ENCODE measurements at regions not wholly inside any gene's neighbourhood (a gene's known extent, or its start where the extent isn't known, plus 50 kb on each side); places are given as distances from the start of the nearest gene placed in this dataset.

GRCh38 chr4:187183346-187183745 lies 459.7 kb upstream of the FAT1 start:
- Mint-ChIP-seq H3K4me1 (peaks cover 52% of the 10 kb centered on the region), H3K36me3 (no peaks in the 10 kb centered on the region), H3K9me3 (no peaks in the 10 kb centered on the region), H3K27me3 (ENCODE audit: insufficient read depth, low read depth) (peaks cover 3% of the 10 kb centered on the region), H3K27ac (no peak overlapping the region), H3K4me3 (no peak overlapping the region)
- Histone ChIP-seq H3K27ac (peak overlapping the region; percentile 62), H2AFZ (replicated peaks) (no peak overlapping the region), H3F3A (ENCODE audit: low read depth) (peaks cover 37% of the 10 kb centered on the region), H4K20me1 (ENCODE audit: low read depth) (no peaks in the 10 kb centered on the region), H3K4me3 (no peak overlapping the region), H3K9me3 (ENCODE audit: low read depth) (no peaks in the 10 kb centered on the region), H3K36me3 (no peaks in the 10 kb centered on the region), H3K4me1 (peaks cover 63% of the 10 kb centered on the region), H3K27me3 (no peaks in the 10 kb centered on the region), H3K79me2 (ENCODE audit: low read depth) (no peaks in the 10 kb centered on the region), H3K9ac (no peak overlapping the region), H3K4me2 (peak overlapping the region; percentile 68)
- DNase-seq (ENCODE audit: low spot score) = peak; percentile 88
- TF ChIP-seq CTCF (IDR thresholded peaks at IDR 0.05) = no peak

DNA sequence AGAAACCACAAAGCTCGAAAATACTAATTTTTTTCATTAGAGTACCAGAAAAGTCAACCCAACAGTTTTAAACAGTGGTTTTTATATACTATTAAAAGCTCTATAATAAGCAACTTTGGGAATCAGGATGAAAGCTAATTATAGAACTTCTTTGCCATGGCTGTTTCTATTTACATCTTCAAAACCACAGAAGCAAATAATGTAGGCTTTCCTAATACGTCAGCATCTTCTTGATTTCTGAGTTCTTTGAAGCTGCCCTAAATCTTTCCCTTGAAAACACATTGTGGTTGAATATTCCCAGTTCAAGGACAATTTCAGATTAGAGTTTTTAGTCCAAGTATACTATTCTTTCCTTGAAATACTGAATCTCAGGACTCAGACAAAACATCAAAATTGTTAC lies 460.2 kb upstream of the FAT1 start:
- TF ChIP-seq EZH2 (IDR thresholded peaks at IDR 0.05) (no peak), EZH2phosphoT487 (IDR thresholded peaks at IDR 0.05) (no peak), CTCF (IDR thresholded peaks at IDR 0.05) (no peak)
- H3K9me3 Mint-ChIP-seq = no peaks in the 10 kb centered on the region
- H3K4me1 ChIP-seq = peaks cover 63% of the 10 kb centered on the region

DNA sequence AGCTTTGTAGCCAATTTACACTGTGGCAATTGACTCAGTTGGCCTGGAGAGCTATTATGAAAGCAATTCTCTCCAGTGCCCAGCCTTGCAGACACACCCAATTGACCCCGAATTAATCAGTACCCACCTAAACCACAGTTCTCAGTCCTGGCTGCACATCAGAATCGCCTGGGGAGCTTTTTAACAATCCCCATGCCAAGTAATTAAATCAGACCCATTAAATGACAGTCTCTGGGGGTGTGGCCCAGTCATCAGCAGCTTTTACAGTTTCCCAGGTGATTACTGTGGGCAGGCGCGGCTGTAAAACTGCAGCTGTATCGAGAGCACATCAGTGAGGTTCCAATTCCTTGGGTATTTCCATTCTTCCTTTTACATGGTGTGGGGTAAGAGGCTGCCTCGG lies 460.9 kb upstream of the FAT1 start:
- Histone ChIP-seq H3K36me3 (no peaks in the 10 kb centered on the region), H3K4me3 (no peak overlapping the region), H3K4me2 (peak overlapping the region; percentile 68), H2AFZ (replicated peaks) (no peak overlapping the region), H3K27ac (peak overlapping the region; percentile 62), H3K9ac (no peak overlapping the region), H3K4me1 (peaks cover 56% of the 10 kb centered on the region), H3F3A (ENCODE audit: low read depth) (peaks cover 37% of the 10 kb centered on the region), H3K9me3 (ENCODE audit: low read depth) (no peaks in the 10 kb centered on the region), H3K79me2 (ENCODE audit: low read depth) (no peaks in the 10 kb centered on the region), H3K27me3 (no peaks in the 10 kb centered on the region), H4K20me1 (ENCODE audit: low read depth) (no peaks in the 10 kb centered on the region)
- Mint-ChIP-seq H3K27ac (no peak overlapping the region), H3K9me3 (no peaks in the 10 kb centered on the region), H3K4me1 (peaks cover 43% of the 10 kb centered on the region), H3K4me3 (no peak overlapping the region), H3K36me3 (no peaks in the 10 kb centered on the region), H3K27me3 (ENCODE audit: insufficient read depth, low read depth) (peaks cover 3% of the 10 kb centered on the region)
- no peak for TF ChIP-seq CTCF (IDR thresholded peaks at IDR 0.05)
- no peak for TF ChIP-seq EZH2phosphoT487 (IDR thresholded peaks at IDR 0.05)
- no peak for TF ChIP-seq EZH2 (IDR thresholded peaks at IDR 0.05)
- DNase-seq (ENCODE audit: low spot score) = peak; percentile 32

More for the DNA sequence above, 460.2 kb upstream of the FAT1 start:
- no peaks in the 10 kb centered on the region for H4K20me1 ChIP-seq (ENCODE audit: low read depth)
- Mint-ChIP-seq H3K27me3 (ENCODE audit: insufficient read depth, low read depth) (peaks cover 3% of the 10 kb centered on the region), H3K36me3 (no peaks in the 10 kb centered on the region), H3K4me1 (peaks cover 49% of the 10 kb centered on the region), H3K27ac (no peak overlapping the region), H3K4me3 (no peak overlapping the region)
- no peaks in the 10 kb centered on the region for H3K9me3 ChIP-seq (ENCODE audit: low read depth)
- H3K79me2 ChIP-seq (ENCODE audit: low read depth) = no peaks in the 10 kb centered on the region
- H3K36me3 ChIP-seq = no peaks in the 10 kb centered on the region
- H3K4me3 ChIP-seq = no peak overlapping the region
- no peaks in the 10 kb centered on the region for H3K27me3 ChIP-seq
- no peak overlapping the region for H3K9ac ChIP-seq
- DNase-seq (ENCODE audit: low spot score) = no peak
- no peak overlapping the region for H2AFZ ChIP-seq (replicated peaks)
- H3F3A ChIP-seq (ENCODE audit: low read depth) = peaks cover 37% of the 10 kb centered on the region
- peak overlapping the region; percentile 68 for H3K4me2 ChIP-seq
- H3K27ac ChIP-seq = peak overlapping the region; percentile 62

All from neural progenitor cell (in vitro differentiated cells).